GM23338 (cell line): ENCODE measurements at regions not wholly inside any gene's neighbourhood (a gene's known extent, or its start where the extent isn't known, plus 50 kb on each side); places are given as distances from the start of the nearest gene placed in this dataset.

ENCODE experiments used
- ATAC-seq: fragments of 200-7000 bp; cut with Tn5 transposase; 3 replicates; pipeline ENCODE4 v1.9.1; 2020
- DNase-seq: peaks from one replicate; pipeline ENCODE4 v3.0.0-alpha.2; 2015; ENCODE audit warnings: low spot score
- H2AFZ ChIP-seq: fragments of 200-600 bp; sonication (generic); 2 replicates; pipeline ENCODE4 v1.8.0; 2016; ENCODE audit warnings: antibody characterized with exemption, mild to moderate bottlenecking, moderate library complexity
- H3F3A ChIP-seq: fragments of 200-600 bp; sonication (generic); replicated peaks from 2 replicates; pipeline ENCODE4 v1.8.0; 2017; ENCODE audit warnings: antibody characterized with exemption, mixed run types, low read depth
- H3K27ac ChIP-seq: fragments of 200-600 bp; sonication (generic); 2 replicates; pipeline ENCODE4 v1.6.1; 2016; ENCODE audit warnings: low read depth
- H3K27me3 ChIP-seq: fragments of 200-600 bp; sonication (generic); 2 replicates; pipeline ENCODE4 v1.8.0; 2016; ENCODE audit warnings: mild to moderate bottlenecking, mixed run types, moderate library complexity; ENCODE audit not compliant: insufficient read depth
- H3K36me3 ChIP-seq: fragments of 200-600 bp; sonication (generic); 2 replicates; pipeline ENCODE4 v1.8.0; 2016; ENCODE audit warnings: mild to moderate bottlenecking; ENCODE audit not compliant: insufficient read depth
- H3K4me1 ChIP-seq: fragments of 200-600 bp; sonication (generic); 2 replicates; pipeline ENCODE4 v1.8.0; 2016; ENCODE audit warnings: mild to moderate bottlenecking, moderate library complexity; ENCODE audit not compliant: insufficient read depth
- H3K4me2 ChIP-seq: fragments of 200-600 bp; sonication (generic); 2 replicates; pipeline ENCODE4 v1.7.1; 2017; ENCODE audit warnings: mixed run types
- H3K4me3 ChIP-seq: fragments of 200-600 bp; sonication (generic); 2 replicates; pipeline ENCODE4 v1.6.1; 2016; ENCODE audit warnings: mixed run types
- H3K79me2 ChIP-seq: fragments of 200-600 bp; sonication (generic); replicated peaks from 2 replicates; pipeline ENCODE4 v1.8.0; 2017; ENCODE audit warnings: mild to moderate bottlenecking; ENCODE audit not compliant: insufficient read depth
- H3K9me2 ChIP-seq: fragments of 200-600 bp; sonication (generic); 2 replicates; pipeline ENCODE4 v1.8.0; 2017; ENCODE audit not compliant: insufficient read depth
- H4K20me1 ChIP-seq: fragments of 200-600 bp; sonication (generic); replicated peaks from 2 replicates; pipeline ENCODE4 v1.8.0; 2017; ENCODE audit warnings: mild to moderate bottlenecking; ENCODE audit not compliant: insufficient read depth
- H3K27ac Mint-ChIP-seq: 2 replicates; pipeline ENCODE4 v1.8.0; 2020; ENCODE audit warnings: inconsistent platforms, mild to moderate bottlenecking, moderate library complexity, mixed read lengths
- H3K27me3 Mint-ChIP-seq: 3 replicates; pipeline ENCODE4 v1.8.0; 2022; ENCODE audit warnings: low read depth, mild to moderate bottlenecking, moderate library complexity, mixed read lengths, inconsistent platforms; ENCODE audit not compliant: insufficient read depth, poor library complexity
- H3K36me3 Mint-ChIP-seq: 3 replicates; pipeline ENCODE4 v1.8.0; 2021; ENCODE audit warnings: low read depth, mild to moderate bottlenecking, inconsistent platforms, moderate library complexity, mixed read lengths
- H3K4me1 Mint-ChIP-seq: 3 replicates; pipeline ENCODE4 v1.8.0; 2020; ENCODE audit warnings: mild to moderate bottlenecking, inconsistent platforms, mixed read lengths
- H3K4me3 Mint-ChIP-seq: 3 replicates; pipeline ENCODE4 v1.8.0; 2021; ENCODE audit warnings: moderate library complexity, mild to moderate bottlenecking, inconsistent platforms, mixed read lengths
- H3K9me3 Mint-ChIP-seq: 3 replicates; pipeline ENCODE4 v1.8.0; 2020; ENCODE audit warnings: moderate library complexity, mild to moderate bottlenecking, inconsistent platforms, mixed read lengths
- CREB1 ChIP-seq: fragments of 250-450 bp; sonication (Bioruptor Pico); IDR thresholded peaks from 2 replicates; pipeline ENCODE4 v1.5.0; 2020; ENCODE audit warnings: low read depth, mild to moderate bottlenecking, moderate library complexity
- CTCF ChIP-seq, 2 experiments: fragments of 200-600 bp in 1 of 2; sonication (generic) in 1 of 2; conservative IDR thresholded peaks; 2 replicates each; pipeline versions ENCODE4 v1.5.1 to v1.6.1; 2016 to 2017; ENCODE audit warnings: antibody characterized with exemption in 2 of 2, low read depth in 2 of 2, mild to moderate bottlenecking in 2 of 2, moderate library complexity in 1 of 2
- EZH2phosphoT487 ChIP-seq: fragments of 200-600 bp; sonication (generic); IDR thresholded peaks from one replicate; pipeline ENCODE4 v1.8.1; 2018; ENCODE audit warnings: antibody characterized with exemption; ENCODE audit not compliant: unreplicated experiment
- JUNB ChIP-seq: IDR thresholded peaks from one replicate; pipeline ENCODE4 v1.6.1; 2016; ENCODE audit warnings: antibody characterized with exemption; ENCODE audit not compliant: unreplicated experiment
- NANOG ChIP-seq: IDR thresholded peaks from 2 replicates; pipeline ENCODE4 v1.6.1; 2016; ENCODE audit warnings: antibody characterized with exemption, borderline replicate concordance
- POLR2AphosphoS5 ChIP-seq: IDR thresholded peaks from 2 replicates; pipeline ENCODE4 v1.6.1; 2016; ENCODE audit warnings: antibody characterized with exemption, low read depth
- REST ChIP-seq: IDR thresholded peaks from one replicate; pipeline ENCODE4 v1.6.1; 2018; ENCODE audit warnings: antibody characterized with exemption; ENCODE audit not compliant: unreplicated experiment
- STAT1 ChIP-seq: IDR thresholded peaks from one replicate; pipeline ENCODE4 v1.6.1; 2016; ENCODE audit warnings: antibody characterized with exemption; ENCODE audit not compliant: unreplicated experiment
- ZNF114 ChIP-seq: fragments of 250-450 bp; sonication (Bioruptor Pico); IDR thresholded peaks from 2 replicates; pipeline ENCODE4 v1.5.0; 2020; ENCODE audit warnings: mild to moderate bottlenecking, moderate library complexity
- ZNF331 ChIP-seq: fragments of 250-450 bp; sonication (Bioruptor Pico); IDR thresholded peaks from 2 replicates; pipeline ENCODE4 v1.5.0; 2020; ENCODE audit warnings: low read depth, mild to moderate bottlenecking, moderate library complexity
- ZNF462 ChIP-seq: fragments of 250-450 bp; sonication (Bioruptor Pico); IDR thresholded peaks from 2 replicates; pipeline ENCODE4 v1.5.0; 2020; ENCODE audit warnings: mild to moderate bottlenecking, moderate library complexity

GRCh38 chr1:96991261-96991660, 269.7 kb downstream of the PTBP2 start (continued):
- TF ChIP-seq CTCF (conservative IDR thresholded peaks at IDR 0.05; ENCODE audit: low read depth in 2 of 2) (no peak), POLR2AphosphoS5 (no peak), REST (no peak), STAT1 (no peak), CREB1 (CRISPR knock-in tag) (no peak), ZNF331 (CRISPR knock-in tag) (no peak)

DNA sequence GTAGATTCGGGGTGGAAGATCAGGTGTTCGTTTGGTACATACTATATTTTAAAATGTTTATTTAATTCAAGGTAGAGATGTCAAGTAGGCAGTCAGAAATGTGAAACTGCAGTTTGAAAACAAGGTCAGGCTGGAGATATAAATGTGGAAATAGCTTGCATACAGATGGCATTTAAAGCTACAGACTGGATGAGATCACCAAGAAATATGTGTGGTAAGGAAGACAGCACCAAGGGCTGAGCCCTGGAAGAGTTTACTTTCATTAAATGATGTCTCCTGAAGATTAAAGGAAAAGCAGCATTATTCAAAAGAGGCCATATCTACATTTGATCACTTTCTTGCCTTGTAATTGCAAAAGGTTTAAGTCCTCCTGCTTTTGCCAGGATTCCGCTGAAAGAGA, 271.3 kb downstream of the PTBP2 start:
- Histone ChIP-seq H3K9me2 (0 out of 2 replicates have a peak, but pooled peaks cover 5% of the 10 kb centered on the region), H3K27ac (no peak overlapping the region), H3K4me2 (no peak overlapping the region), H3K4me3 (no peak overlapping the region), H3K27me3 (no peaks in the 10 kb centered on the region), H2AFZ (no peak overlapping the region), H3F3A (no peaks in the 10 kb centered on the region), H3K36me3 (no peaks in the 10 kb centered on the region), H3K4me1 (no peaks in the 10 kb centered on the region), H4K20me1 (no peaks in the 10 kb centered on the region), H3K79me2 (no peaks in the 10 kb centered on the region)
- Mint-ChIP-seq H3K27me3 (no peaks in the 10 kb centered on the region), H3K27ac (no peak overlapping the region), H3K4me1 (peaks cover 2% of the 10 kb centered on the region; the same call in 2 of the 3 replicates), H3K9me3 (no peaks in the 10 kb centered on the region; the same call in 2 of the 3 replicates), H3K4me3 (no peak overlapping the region), H3K36me3 (no peaks in the 10 kb centered on the region)
- DNase-seq, result no peak
- no peak for ATAC-seq
- no peak for TF ChIP-seq ZNF331 (CRISPR knock-in tag)
- TF ChIP-seq ZNF114, result no peak
- no peak for TF ChIP-seq EZH2phosphoT487
- no peak for TF ChIP-seq NANOG
- TF ChIP-seq POLR2AphosphoS5, result no peak
- TF ChIP-seq CTCF (conservative IDR thresholded peaks at IDR 0.05; ENCODE audit: low read depth in 2 of 2), result no peak
- TF ChIP-seq JUNB, result no peak
- TF ChIP-seq ZNF462 (CRISPR knock-in tag), result no peak
